Activated CD8-positive, alpha-beta memory T cell treated with anti-CD3 and anti-CD28 coated beads, Interleukin-2, amount 50 U/mL, for 1 hour (primary cell): ENCODE measurements at regions not wholly inside any gene's neighbourhood (a gene's known extent, or its start where the extent isn't known, plus 50 kb on each side); places are given as distances from the start of the nearest gene placed in this dataset.

Experiments
- DNase-seq: peaks from one replicate; pipeline ENCODE4 v3.0.0-alpha.2; 2020; ENCODE audit errors: extremely low read depth

DNA sequence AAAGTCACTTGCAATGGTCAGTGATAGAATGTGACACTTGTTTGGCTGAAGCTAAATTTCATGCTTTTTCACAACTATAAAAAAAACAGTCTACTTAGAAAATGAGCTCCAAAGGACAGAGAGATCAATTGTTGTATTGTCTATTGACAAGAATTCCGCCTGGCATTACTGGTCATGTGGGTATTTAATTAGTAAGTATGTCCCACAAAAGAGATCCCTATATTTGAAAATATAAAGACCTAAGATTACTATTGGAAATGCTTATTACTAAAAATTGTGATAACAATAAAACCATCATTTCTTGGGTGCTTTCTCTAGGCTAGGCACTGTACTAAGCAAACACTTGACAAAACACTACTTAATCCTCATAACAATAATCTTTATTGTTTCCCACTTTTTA, 745.2 kb upstream of the C9orf72 start:
- DNase-seq, result no peak

- DNase-seq, result no peak
Observed at GRCh38 chr9:28319981-28320380, 746.7 kb upstream of the C9orf72 start.

DNA sequence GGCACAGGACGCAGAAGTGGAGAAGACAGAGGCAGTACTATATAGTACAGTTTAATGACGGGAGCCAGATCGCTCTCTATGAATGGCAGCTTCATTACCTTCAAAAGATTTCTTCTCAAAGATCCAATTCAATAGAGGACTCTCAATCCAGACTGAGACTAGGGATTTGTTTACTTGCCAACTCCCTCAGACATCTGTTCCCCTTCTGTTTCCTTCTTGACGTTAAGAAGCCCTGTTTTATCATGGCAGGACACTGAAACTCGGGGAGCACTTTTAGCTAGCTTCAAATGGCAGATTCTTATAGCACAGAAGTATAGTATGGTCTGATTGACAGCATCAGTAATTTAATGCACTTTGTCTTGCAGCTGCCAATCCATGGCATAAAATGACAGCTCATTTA, 747.3 kb upstream of the C9orf72 start:
- DNase-seq, result no peak

DNA sequence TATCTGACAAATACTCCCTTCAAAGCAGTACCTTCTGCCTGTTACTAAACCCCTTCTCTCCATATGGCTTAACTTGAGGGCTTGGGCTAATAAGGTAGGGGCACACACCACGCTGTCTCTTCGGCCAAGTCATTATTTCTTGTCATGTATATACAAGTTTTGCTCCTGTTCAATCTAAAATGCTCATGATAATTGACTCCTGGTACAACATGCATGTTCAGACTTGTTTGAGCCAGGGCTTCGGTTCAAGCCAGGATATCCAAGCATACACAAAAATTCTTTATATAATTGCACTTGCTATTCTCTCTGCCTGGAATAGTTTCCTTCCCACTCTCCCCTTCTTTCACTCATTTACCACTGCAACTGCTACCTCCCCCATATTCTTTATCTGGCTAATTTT, 756.0 kb upstream of the C9orf72 start:
- DNase-seq, result no peak

GRCh38 chr9:28332648-28333047, 759.4 kb upstream of the C9orf72 start:
- DNase-seq, result no peak

DNA sequence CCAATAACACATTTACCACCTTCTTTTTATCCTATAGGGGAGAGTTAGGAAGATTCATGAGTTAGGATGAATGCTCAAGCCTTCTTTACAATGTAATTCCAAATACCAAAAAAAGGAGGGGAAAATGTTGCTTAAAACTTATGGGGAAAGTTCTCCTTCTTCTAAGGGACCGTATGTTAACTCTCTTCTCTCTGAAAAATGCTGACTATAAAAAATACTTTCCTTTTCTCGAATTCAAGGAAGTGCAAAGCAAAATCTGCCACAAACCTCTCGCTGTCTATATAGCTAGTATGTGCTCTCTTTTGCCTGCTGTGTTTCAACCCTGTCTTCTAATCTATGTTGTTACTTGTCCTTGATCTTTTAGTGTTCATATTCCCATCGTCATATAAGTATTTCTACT, 768.6 kb upstream of the C9orf72 start:
- no peak for DNase-seq

DNA sequence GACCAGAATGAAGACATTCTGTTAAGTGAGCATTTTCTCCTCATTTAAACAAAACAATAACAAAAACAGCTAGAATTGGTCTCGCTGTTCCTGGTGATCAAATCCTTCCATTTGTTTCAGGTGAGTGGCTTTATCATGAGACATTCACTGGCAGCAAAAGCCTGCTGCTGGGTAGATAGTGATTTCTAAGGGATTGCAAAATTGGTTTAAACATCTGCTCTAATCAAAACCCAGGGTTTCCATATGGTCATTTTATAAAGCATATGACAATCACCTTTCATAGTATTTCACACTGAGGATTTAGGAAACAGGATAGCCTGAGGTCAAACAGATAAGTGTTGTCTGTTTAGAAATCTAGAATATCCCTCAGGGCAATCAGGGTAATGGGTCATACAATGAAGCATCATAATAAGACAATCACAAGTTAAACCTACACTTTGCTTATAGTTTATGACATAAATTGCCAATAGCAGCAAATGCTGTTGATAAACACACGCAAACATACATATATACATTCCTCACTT, 769.6 kb upstream of the C9orf72 start:
- no peak for DNase-seq

GRCh38 chr9:28363151-28363562, 789.9 kb upstream of the C9orf72 start:
- DNase-seq, result no peak

DNA sequence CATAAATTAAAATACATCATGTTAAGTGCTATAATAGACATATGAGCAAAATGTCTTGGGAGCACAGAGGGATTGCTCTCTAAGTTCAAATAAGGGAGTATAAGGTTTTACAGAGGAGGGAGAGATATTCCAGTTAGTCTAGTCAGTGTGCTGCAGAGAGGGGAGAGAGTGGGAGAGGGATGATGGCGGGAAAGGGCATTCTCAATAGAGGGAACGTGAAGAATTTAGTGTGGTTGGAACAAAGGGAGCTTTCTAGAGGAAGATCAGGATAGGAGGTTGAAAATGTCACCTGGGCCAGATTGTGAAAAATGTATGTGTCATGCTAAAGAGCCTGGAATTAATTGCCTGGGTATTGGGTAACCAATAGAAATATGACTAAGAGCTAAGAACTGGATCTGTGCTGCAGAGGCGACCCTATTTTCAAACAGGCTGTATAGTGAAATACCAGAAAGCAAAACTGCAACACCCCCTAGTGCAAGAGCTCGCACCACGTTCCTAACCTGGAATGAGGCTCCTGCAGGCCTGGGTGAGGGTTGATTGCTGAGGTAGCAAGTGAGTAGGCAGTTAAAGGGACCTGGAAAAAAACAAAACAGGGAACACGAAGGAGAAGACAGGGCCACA, 791.8 kb upstream of the C9orf72 start:
- DNase-seq, result no peak

DNA sequence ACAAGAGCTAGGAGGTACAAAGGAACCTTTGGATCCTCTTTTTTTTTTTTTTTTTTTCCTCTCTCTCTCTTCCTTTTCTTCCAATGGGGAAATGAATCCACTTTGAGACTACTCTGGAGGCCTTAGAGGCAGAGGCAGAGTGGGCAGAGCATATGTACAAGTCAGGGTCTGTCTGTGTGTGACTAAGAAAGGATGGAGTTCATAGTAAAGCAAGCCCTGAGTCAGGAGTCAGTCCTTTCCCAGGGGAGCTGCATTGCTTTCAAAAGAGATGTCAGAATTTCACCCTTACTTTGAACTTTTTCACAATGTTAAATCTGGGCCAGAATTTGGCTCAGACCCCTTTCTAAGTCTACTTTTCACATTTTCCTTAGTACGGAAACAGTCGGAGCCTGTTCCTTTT, 792.4 kb upstream of the C9orf72 start:
- DNase-seq, result no peak

- DNase-seq, result no peak
Observed at GRCh38 chr9:28378231-28378630, 805.0 kb upstream of the C9orf72 start.

DNA sequence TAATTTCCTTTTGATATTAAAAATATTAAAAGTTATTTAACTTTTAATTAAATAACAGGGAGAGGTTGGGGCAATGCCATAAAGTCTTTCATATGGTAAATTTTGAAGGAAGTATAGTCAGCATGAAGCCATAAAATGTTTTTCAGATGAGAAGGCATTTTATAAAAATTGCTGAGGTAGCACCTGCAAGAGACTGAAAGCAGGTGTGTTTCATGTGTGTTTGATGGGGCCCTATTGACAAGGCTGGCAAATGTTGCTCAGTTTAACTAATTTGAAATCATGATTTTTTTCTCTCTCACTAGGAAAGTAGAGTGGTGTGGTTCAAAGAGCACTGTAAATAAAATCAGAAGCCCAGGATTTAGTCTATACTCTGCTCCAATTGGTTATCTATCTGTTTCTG, 805.8 kb upstream of the C9orf72 start:
- DNase-seq, result no peak

GRCh38 chr9:28389411-28389810, 816.1 kb upstream of the C9orf72 start:
- no peak for DNase-seq

DNA sequence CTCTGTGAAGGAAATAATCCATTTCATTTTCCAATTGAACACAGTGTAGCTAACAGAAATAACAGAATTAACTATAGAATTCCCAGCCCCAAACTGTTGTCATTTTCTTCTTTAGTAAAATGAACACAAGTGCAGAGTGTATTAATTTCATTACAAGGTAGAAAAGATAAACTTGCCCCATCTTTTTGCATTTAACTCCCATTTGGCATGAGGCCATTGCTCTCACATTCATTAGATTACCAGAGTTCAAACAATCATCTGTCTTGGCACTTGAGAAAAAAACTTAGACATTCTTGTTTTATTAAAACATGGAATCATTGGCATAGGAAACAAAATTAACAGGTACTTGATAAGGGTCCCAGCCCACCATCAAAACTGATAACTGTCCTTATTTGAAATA, 821.5 kb upstream of the C9orf72 start:
- no peak for DNase-seq

DNA sequence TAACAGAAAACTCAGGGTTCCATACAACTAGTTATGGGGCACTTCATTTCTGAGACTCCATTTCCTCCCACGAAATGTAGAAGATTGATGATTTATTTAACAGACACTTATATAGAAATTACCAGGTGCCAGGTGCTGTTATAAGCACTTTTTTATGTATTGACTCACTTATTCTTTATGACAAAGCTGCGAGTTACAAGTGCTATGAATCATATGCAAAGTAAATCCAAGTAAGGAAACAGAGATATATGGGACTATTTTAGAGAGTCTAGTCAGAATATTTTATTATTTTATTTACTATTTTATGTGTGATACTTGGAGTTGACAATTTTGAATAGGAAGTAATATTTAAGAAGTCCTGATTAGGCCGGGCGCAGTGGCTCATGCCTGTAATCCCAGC, 822.8 kb upstream of the C9orf72 start:
- DNase-seq, result no peak

DNA sequence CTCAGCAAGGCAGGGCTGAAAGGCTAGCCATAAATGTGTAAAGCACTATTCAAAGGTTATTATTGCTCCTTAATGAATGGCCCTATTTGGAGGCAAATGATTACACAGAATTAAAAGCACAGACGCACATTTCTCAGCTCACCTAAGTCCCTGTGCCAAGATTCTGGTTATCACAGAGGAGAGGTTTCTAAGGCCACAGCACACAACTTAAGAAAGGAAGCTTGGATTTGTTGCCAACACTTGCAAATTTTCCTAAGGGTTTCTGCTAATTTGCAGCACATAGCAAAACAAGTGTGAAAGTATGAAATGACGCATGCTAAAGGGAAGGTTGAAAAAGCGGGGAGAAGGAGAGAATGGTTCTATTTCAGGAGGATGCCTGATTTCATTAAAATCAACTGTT, 834.1 kb upstream of the C9orf72 start:
- DNase-seq, result no peak

DNA sequence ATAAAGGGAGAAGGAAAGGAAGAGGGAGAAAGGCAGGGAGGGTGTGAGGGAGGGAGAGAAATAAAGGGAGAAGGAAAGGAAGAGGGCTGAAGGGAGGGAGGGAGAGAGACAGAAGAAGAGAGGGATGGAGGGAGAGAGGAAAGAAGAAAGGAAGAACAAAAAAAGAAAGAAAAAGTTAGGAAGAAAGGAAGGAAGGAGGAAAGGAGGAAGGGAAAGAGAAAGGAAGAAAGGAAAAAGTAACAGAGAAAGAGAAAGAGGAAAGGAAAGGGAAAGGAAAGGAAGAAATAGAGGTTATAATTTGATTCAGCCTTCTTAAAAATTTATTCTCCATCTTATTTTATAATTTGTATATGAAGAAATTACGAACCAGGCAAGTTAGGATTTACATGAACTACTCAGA, 836.6 kb upstream of the C9orf72 start:
- no peak for DNase-seq

GRCh38 chr9:28410411-28410810, 837.1 kb upstream of the C9orf72 start:
- no peak for DNase-seq

DNA sequence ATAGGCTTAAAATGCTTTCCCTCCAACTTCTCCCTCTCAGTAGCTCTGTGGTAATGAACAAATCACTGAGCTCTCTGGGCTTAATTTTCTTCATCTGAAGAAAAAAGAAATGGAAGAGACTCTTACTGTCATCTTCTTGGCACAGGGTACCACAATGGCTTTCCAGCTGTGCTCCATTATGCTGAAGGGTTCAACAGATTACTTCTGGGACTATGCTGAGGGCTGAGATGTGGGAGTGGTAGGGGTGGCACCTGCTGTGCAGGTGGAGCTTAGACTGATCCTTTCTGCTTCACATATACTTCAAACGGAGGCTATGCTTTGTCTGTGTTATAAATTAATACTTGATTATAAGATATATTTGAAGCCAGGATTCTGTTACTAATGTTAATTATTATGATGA, 840.2 kb upstream of the C9orf72 start:
- no peak for DNase-seq

- DNase-seq, result no peak
Observed at GRCh38 chr9:28423255-28423654, 850.0 kb upstream of the C9orf72 start.

- no peak for DNase-seq
Observed at GRCh38 chr9:28435456-28435855, 862.2 kb upstream of the C9orf72 start.

DNA sequence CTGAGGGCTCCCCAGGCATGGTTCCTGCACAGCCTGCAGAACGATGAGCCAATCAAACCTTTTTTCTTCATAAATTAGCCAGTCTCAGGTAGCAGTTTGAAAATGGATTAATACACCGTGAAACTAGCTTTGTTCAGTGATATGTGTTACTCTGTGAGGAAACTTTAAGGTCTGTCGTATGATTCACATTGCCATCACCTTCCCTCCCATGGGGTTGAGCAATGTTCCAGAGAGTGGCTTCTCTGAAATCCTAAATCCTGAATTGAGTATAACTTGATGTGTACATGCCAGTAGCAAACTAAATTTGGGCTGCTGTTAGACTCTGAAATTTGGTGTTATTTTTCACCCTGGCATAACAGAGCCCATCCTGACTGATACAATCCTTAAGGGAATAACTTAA, 866.4 kb upstream of the C9orf72 start:
- no peak for DNase-seq

DNA sequence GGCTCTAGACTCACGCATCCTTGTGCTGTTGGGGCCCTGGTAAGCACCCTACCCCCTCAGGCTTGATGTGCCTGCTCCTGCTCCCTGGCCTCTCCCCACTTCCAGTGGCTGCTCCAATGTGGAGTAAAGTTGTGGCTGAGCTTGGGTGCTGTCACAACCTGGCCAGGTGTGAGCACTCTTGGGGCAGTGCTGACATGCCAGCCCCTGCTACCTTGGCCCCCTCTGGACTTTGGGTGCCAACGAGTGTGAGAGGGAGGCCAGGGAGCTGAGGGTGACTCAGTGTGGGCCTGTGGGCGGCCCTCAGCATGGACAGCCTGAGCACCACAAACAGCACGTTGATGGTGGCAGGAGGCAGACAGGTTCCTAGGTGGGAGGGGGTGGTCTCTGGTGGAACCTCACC, 870.2 kb upstream of the C9orf72 start:
- no peak for DNase-seq

- DNase-seq, result no peak
Observed at GRCh38 chr9:28444637-28445036, 871.4 kb upstream of the C9orf72 start.
